HG03045 (cell line): ENCODE measurements at regions not wholly inside any gene's neighbourhood (a gene's known extent, or its start where the extent isn't known, plus 50 kb on each side); places are given as distances from the start of the nearest gene placed in this dataset.

Source experiments
- ATAC-seq: cut with Tn5 transposase; IDR thresholded peaks from one replicate; pipeline ENCODE4 v1.9.1; 2021; ENCODE audit warnings: mild to moderate bottlenecking, moderate library complexity; ENCODE audit not compliant: unreplicated experiment

GRCh38 chr2:163459986-163460385, 275.8 kb downstream of the FIGN start:
- no peak for ATAC-seq

- no peak for ATAC-seq
Observed at GRCh38 chr2:163456953-163457743, 278.7 kb downstream of the FIGN start.

GRCh38 chr2:163455815-163456214, 280.0 kb downstream of the FIGN start:
- ATAC-seq = no peak

GRCh38 chr2:163453920-163454319, 281.9 kb downstream of the FIGN start:
- ATAC-seq = no peak

GRCh38 chr2:163441603-163442002, 294.2 kb downstream of the FIGN start:
- ATAC-seq = no peak

- ATAC-seq = no peak
Observed at GRCh38 chr2:163436963-163437362, 298.8 kb downstream of the FIGN start.

- ATAC-seq = no peak
Observed at GRCh38 chr2:163428187-163428586, 307.6 kb downstream of the FIGN start.

GRCh38 chr2:163420604-163421003, 315.2 kb downstream of the FIGN start:
- ATAC-seq = no peak

- ATAC-seq = no peak
Observed at GRCh38 chr2:163419000-163419830, 316.6 kb downstream of the FIGN start.

GRCh38 chr2:163417596-163418337, 318.0 kb downstream of the FIGN start:
- ATAC-seq = no peak

GRCh38 chr2:163414121-163414520, 321.7 kb downstream of the FIGN start:
- ATAC-seq = no peak

- no peak for ATAC-seq
Observed at GRCh38 chr2:163407296-163407695, 328.5 kb downstream of the FIGN start.

GRCh38 chr2:163405298-163405697, 330.5 kb downstream of the FIGN start:
- no peak for ATAC-seq

GRCh38 chr2:163401481-163401880, 334.3 kb downstream of the FIGN start:
- no peak for ATAC-seq

- ATAC-seq = no peak
Observed at GRCh38 chr2:163397451-163397850, 338.4 kb downstream of the FIGN start.

GRCh38 chr2:163395602-163396001, 340.2 kb downstream of the FIGN start:
- no peak for ATAC-seq

- ATAC-seq = no peak
Observed at GRCh38 chr2:163389838-163390237, 346.0 kb downstream of the FIGN start.

GRCh38 chr2:163375472-163375871, 360.3 kb downstream of the FIGN start:
- ATAC-seq = no peak

GRCh38 chr2:163375070-163375469, 360.7 kb downstream of the FIGN start:
- ATAC-seq = no peak

GRCh38 chr2:163374282-163374681, 361.5 kb downstream of the FIGN start:
- ATAC-seq = no peak

GRCh38 chr2:163373496-163373895, 362.3 kb downstream of the FIGN start:
- ATAC-seq = no peak
